GM04504 (cell line): ENCODE measurements at regions not wholly inside any gene's neighbourhood (a gene's known extent, or its start where the extent isn't known, plus 50 kb on each side); places are given as distances from the start of the nearest gene placed in this dataset.
A peak's percentile ranks its signal among the peaks of the same experiment; 100 is the strongest.
"Not testable (repeated sequence)": the region's sequence is repeated elsewhere in the genome, so short reads cannot be mapped to it uniquely, and the experiment has no call there.

Source experiments
- DNase-seq: peaks from one replicate; pipeline ENCODE4 v3.0.0-alpha.2; 2012; ENCODE audit warnings: low read depth

- no peak for DNase-seq
Measured at GRCh38 chr7:106583706-106584690, 77.0 kb downstream of the CCDC71L start.

- DNase-seq: peak; percentile 23
Measured at GRCh38 chr7:106583100-106583499, 77.9 kb downstream of the CCDC71L start.

- no peak for DNase-seq
Measured at GRCh38 chr7:106582365-106582764, 78.6 kb downstream of the CCDC71L start.

- not testable (repeated sequence) for DNase-seq
Measured at GRCh38 chr7:106579086-106579485, 81.9 kb downstream of the CCDC71L start.

GRCh38 chr7:106575138-106575823, 85.7 kb downstream of the CCDC71L start:
- DNase-seq: no peak

- no peak for DNase-seq
Measured at GRCh38 chr7:106573738-106574137, 87.2 kb downstream of the CCDC71L start.

- no peak for DNase-seq
Measured at GRCh38 chr7:106573125-106573663, 87.8 kb downstream of the CCDC71L start.

GRCh38 chr7:106572394-106573124, 88.4 kb downstream of the CCDC71L start:
- DNase-seq: no peak

GRCh38 chr7:106571563-106571962, 89.4 kb downstream of the CCDC71L start:
- DNase-seq: no peak

GRCh38 chr7:106570948-106571418, 90.0 kb downstream of the CCDC71L start:
- no peak for DNase-seq

GRCh38 chr7:106570146-106570545, 90.8 kb downstream of the CCDC71L start:
- no peak for DNase-seq

GRCh38 chr7:106569500-106569929, 91.4 kb downstream of the CCDC71L start:
- DNase-seq: no peak

GRCh38 chr7:106568680-106569499, 92.1 kb downstream of the CCDC71L start:
- DNase-seq: peak; percentile 81

- no peak for DNase-seq
Measured at GRCh38 chr7:106568002-106568679, 92.8 kb downstream of the CCDC71L start.

- DNase-seq: not testable (repeated sequence)
Measured at GRCh38 chr7:106567204-106568001, 93.6 kb downstream of the CCDC71L start.

- no peak for DNase-seq
Measured at GRCh38 chr7:106566672-106567071, 94.3 kb downstream of the CCDC71L start.

GRCh38 chr7:106566196-106566595, 94.8 kb downstream of the CCDC71L start:
- DNase-seq: no peak

GRCh38 chr7:106565428-106565827, 95.5 kb downstream of the CCDC71L start:
- DNase-seq: no peak

- DNase-seq: no peak
Measured at GRCh38 chr7:106563466-106564150, 97.3 kb downstream of the CCDC71L start.
